A549 (cell line): ENCODE measurements at regions not wholly inside any gene's neighbourhood (a gene's known extent, or its start where the extent isn't known, plus 50 kb on each side); places are given as distances from the start of the nearest gene placed in this dataset.

Source experiments
- CHD2 ChIP-seq: fragments of 150-350 bp; IDR thresholded peaks from 2 replicates; pipeline ENCODE4 v1.6.1; 2014; ENCODE audit warnings: low read length; ENCODE audit not compliant: partially characterized antibody
- CTCF ChIP-seq: fragments of >200 bp; sonication (Bioruptor Twin); formaldehyde crosslinking; IDR thresholded peaks from 3 replicates; pipeline ENCODE4 v1.5.1; 2016
- ELK1 ChIP-seq: fragments of 150-350 bp; IDR thresholded peaks from 2 replicates; pipeline ENCODE4 v1.6.1; 2014; ENCODE audit warnings: low read depth, mild to moderate bottlenecking, low read length
- GATA3 ChIP-seq: IDR thresholded peaks from 2 replicates; pipeline ENCODE4 v1.6.1; 2012; ENCODE audit warnings: borderline replicate concordance
- HMGXB4 ChIP-seq: fragments of 250-450 bp; sonication (Bioruptor Pico); IDR thresholded peaks from 2 replicates; pipeline ENCODE4 v1.5.0; 2021; ENCODE audit warnings: mild to moderate bottlenecking, moderate library complexity, borderline replicate concordance
- KDM1A ChIP-seq: fragments of 200-600 bp; sonication (generic); IDR thresholded peaks from 2 replicates; pipeline ENCODE4 v1.6.1; 2016; ENCODE audit warnings: low read depth, mild to moderate bottlenecking
- MAX ChIP-seq: IDR thresholded peaks from 2 replicates; pipeline ENCODE4 v1.6.1; 2012
- NR3C1 ChIP-seq: fragments of >200 bp; sonication (Bioruptor Twin); formaldehyde crosslinking; IDR thresholded peaks from 3 replicates; pipeline ENCODE4 v1.6.1; 2017
- PHF8 ChIP-seq: fragments of 200-600 bp; sonication (generic); IDR thresholded peaks from 2 replicates; pipeline ENCODE4 v1.6.1; 2016; ENCODE audit warnings: low read depth, mild to moderate bottlenecking, antibody characterized with exemption, moderate library complexity, borderline replicate concordance
- POLR2A ChIP-seq: IDR thresholded peaks from 2 replicates; pipeline ENCODE4 v1.6.1; 2012; ENCODE audit warnings: mild to moderate bottlenecking, low read length
- POLR2AphosphoS2 ChIP-seq: conservative IDR thresholded peaks from 2 replicates; pipeline ENCODE4 v1.6.1; 2012; ENCODE audit warnings: low read length, improper control_type of control experiment, inconsistent platforms
- RCOR1 ChIP-seq: fragments of 150-350 bp; IDR thresholded peaks from 2 replicates; pipeline ENCODE4 v1.6.1; 2014; ENCODE audit warnings: antibody characterized with exemption, low read length, low read depth
- SREBF2 ChIP-seq: fragments of 450-650 bp; IDR thresholded peaks from 2 replicates; pipeline ENCODE4 v1.6.1; 2014; ENCODE audit warnings: mild to moderate bottlenecking, moderate library complexity
- ZFP36 ChIP-seq: fragments of 450-650 bp; IDR thresholded peaks from 2 replicates; pipeline ENCODE4 v1.6.1; 2014; ENCODE audit warnings: borderline replicate concordance; ENCODE audit not compliant: partially characterized antibody

- no peak for TF ChIP-seq NR3C1
- no peak for TF ChIP-seq CTCF
- no peak for TF ChIP-seq CHD2
- no peak for TF ChIP-seq PHF8
- TF ChIP-seq HMGXB4 (CRISPR knock-in tag): no peak
- no peak for TF ChIP-seq GATA3
- TF ChIP-seq RCOR1: no peak
- no peak for TF ChIP-seq POLR2A
- TF ChIP-seq SREBF2: no peak
- no peak for TF ChIP-seq POLR2AphosphoS2
- no peak for TF ChIP-seq MAX
- TF ChIP-seq KDM1A: no peak
- no peak for TF ChIP-seq ELK1
- no peak for TF ChIP-seq ZFP36
Observed at GRCh38 chr2:19000776-19001175, 357.6 kb downstream of the OSR1 start.
